Mesenchymal stem cell (in vitro differentiated cells and primary cell): ENCODE measurements at regions not wholly inside any gene's neighbourhood (a gene's known extent, or its start where the extent isn't known, plus 50 kb on each side); places are given as distances from the start of the nearest gene placed in this dataset.
"Not testable (repeated sequence)": the region's sequence is repeated elsewhere in the genome, so short reads cannot be mapped to it uniquely, and the experiment has no call there.

Experiments used
- DNase-seq: peaks from one replicate; pipeline ENCODE4 v3.0.0-alpha.2; 2013
- H2AFZ ChIP-seq: one replicate; pipeline ENCODE4 v1.6.1; 2013; ENCODE audit warnings: low read depth, mild to moderate bottlenecking, control low read depth, inconsistent platforms, low read length, moderate library complexity
- H2AK5ac ChIP-seq: 2 replicates; pipeline ENCODE4 v1.6.1; 2013; ENCODE audit warnings: low read length, moderate library complexity, mild to moderate bottlenecking, inconsistent platforms; ENCODE audit not compliant: severe bottlenecking
- H2BK120ac ChIP-seq: one replicate; pipeline ENCODE4 v1.6.1; 2013; ENCODE audit warnings: low read depth, mild to moderate bottlenecking, inconsistent platforms, low read length, moderate library complexity
- H2BK12ac ChIP-seq, 2 experiments: one replicate each; pipeline ENCODE4 v1.6.1; 2013; ENCODE audit warnings: inconsistent platforms in 2 of 2, low read length in 2 of 2, mild to moderate bottlenecking in 2 of 2, moderate library complexity in 2 of 2, control low read depth in 1 of 2
- H2BK15ac ChIP-seq: one replicate; pipeline ENCODE4 v1.6.1; 2013; ENCODE audit warnings: mild to moderate bottlenecking, low read depth, inconsistent platforms; ENCODE audit not compliant: poor library complexity, severe bottlenecking
- H2BK5ac ChIP-seq: 2 replicates; pipeline ENCODE4 v1.6.1; 2013; ENCODE audit warnings: low read depth, mild to moderate bottlenecking, low read length, control low read depth, inconsistent platforms; ENCODE audit not compliant: poor library complexity, severe bottlenecking
- H3K14ac ChIP-seq, 2 experiments: one replicate each; pipeline ENCODE4 v1.6.1; 2013; ENCODE audit warnings: inconsistent platforms in 2 of 2, low read length in 2 of 2, control low read depth in 1 of 2, mild to moderate bottlenecking in 1 of 2, moderate library complexity in 1 of 2
- H3K18ac ChIP-seq, 2 experiments: one replicate each; pipeline ENCODE4 v1.6.1; 2013; ENCODE audit warnings: inconsistent platforms in 2 of 2, low read length in 2 of 2, control low read depth in 1 of 2, low read depth in 1 of 2, mild to moderate bottlenecking in 1 of 2
- H3K23ac ChIP-seq, 2 experiments: one replicate each; pipeline ENCODE4 v1.6.1; 2013; ENCODE audit warnings: inconsistent platforms in 2 of 2, low read length in 2 of 2, mild to moderate bottlenecking in 2 of 2, moderate library complexity in 2 of 2, control low read depth in 1 of 2
- H3K27ac ChIP-seq: 2 replicates; pipeline ENCODE4 v1.5.1; 2013; ENCODE audit warnings: mild to moderate bottlenecking, moderate library complexity, low read length, control low read depth, inconsistent platforms; ENCODE audit not compliant: poor library complexity, severe bottlenecking
- H3K27me3 ChIP-seq, 2 experiments: 2 replicates each; pipeline versions ENCODE4 v1.6.1 to v1.7.0; 2013; ENCODE audit warnings: low read length in 2 of 2, mild to moderate bottlenecking in 2 of 2, moderate library complexity in 2 of 2, control low read depth in 1 of 2, inconsistent platforms in 1 of 2; ENCODE audit not compliant: control insufficient read depth in 1 of 2, insufficient read depth in 1 of 2
- H3K36me3 ChIP-seq, 2 experiments: 2 replicates each; pipeline versions ENCODE4 v1.6.1 to v1.7.0; 2013; ENCODE audit warnings: low read length in 2 of 2, control low read depth in 1 of 2, inconsistent platforms in 1 of 2, low read depth in 1 of 2, mild to moderate bottlenecking in 1 of 2; ENCODE audit not compliant: insufficient read depth in 2 of 2, control insufficient read depth in 1 of 2
- H3K4ac ChIP-seq, 2 experiments: one replicate each; pipeline ENCODE4 v1.6.1; 2013; ENCODE audit warnings: inconsistent platforms in 2 of 2, low read length in 2 of 2, mild to moderate bottlenecking in 2 of 2, moderate library complexity in 2 of 2, control low read depth in 1 of 2, low read depth in 1 of 2
- H3K4me1 ChIP-seq: 2 replicates; pipeline ENCODE4 v1.6.1; 2013; ENCODE audit warnings: low read depth, low read length, control low read depth; ENCODE audit not compliant: control insufficient read depth, insufficient read depth
- H3K4me2 ChIP-seq: 2 replicates; pipeline ENCODE4 v1.6.1; 2013; ENCODE audit warnings: low read length, mild to moderate bottlenecking, inconsistent platforms; ENCODE audit not compliant: poor library complexity, severe bottlenecking
- H3K4me3 ChIP-seq, 2 experiments: 2 replicates each; pipeline versions ENCODE4 v1.5.1 to v1.7.0; 2013; ENCODE audit warnings: low read length in 2 of 2, mild to moderate bottlenecking in 2 of 2, control low read depth in 1 of 2, low read depth in 1 of 2; ENCODE audit not compliant: insufficient read depth in 1 of 2
- H3K79me1 ChIP-seq: replicated peaks from 2 replicates; pipeline ENCODE4 v1.6.1; 2013; ENCODE audit warnings: mild to moderate bottlenecking, control low read depth, low read length, inconsistent platforms; ENCODE audit not compliant: poor library complexity, severe bottlenecking
- H3K9ac ChIP-seq: 2 replicates; pipeline ENCODE4 v1.7.0; 2013; ENCODE audit warnings: mild to moderate bottlenecking, low read length, moderate library complexity
- H3K9me3 ChIP-seq: 2 replicates; pipeline ENCODE4 v1.7.0; 2013; ENCODE audit warnings: mild to moderate bottlenecking, low read length; ENCODE audit not compliant: control insufficient read depth
- H4K8ac ChIP-seq: one replicate; pipeline ENCODE4 v1.6.1; 2013; ENCODE audit warnings: inconsistent platforms, mild to moderate bottlenecking, low read length, moderate library complexity
- H4K91ac ChIP-seq: one replicate; pipeline ENCODE4 v1.6.1; 2013; ENCODE audit warnings: mild to moderate bottlenecking, low read length, inconsistent platforms
- WGBS: methylation state at CpG from one replicate; pipeline ENCODE4 v1.1.7; 2013; ENCODE audit warnings: mixed read lengths; 5-methylcytosine and 5-hydroxymethylcytosine counted together

GRCh38 chr3:10736444-10736843, 79.6 kb upstream of the SLC6A11 start:
- not testable (repeated sequence) for H3K4ac ChIP-seq, H2BK15ac ChIP-seq, H3K18ac ChIP-seq, H2BK5ac ChIP-seq, H4K91ac ChIP-seq, H3K14ac ChIP-seq, H3K23ac ChIP-seq, H3K79me1 ChIP-seq, H2BK12ac ChIP-seq, H3K36me3 ChIP-seq, H3K4me3 ChIP-seq, H2AK5ac ChIP-seq, H3K4me1 ChIP-seq, H2AFZ ChIP-seq, H3K27ac ChIP-seq, H4K8ac ChIP-seq, H2BK120ac ChIP-seq, H3K9ac ChIP-seq, DNase-seq, H3K4me2 ChIP-seq
- Histone ChIP-seq H3K9me3 (peaks cover 35% of the 10 kb centered on the region), H3K27me3 (peaks cover 20 to 49% of the 10 kb centered on the region in 2 experiments)
- WGBS = 100% methylated on average over 1 of the region's 3 CpGs

- Histone ChIP-seq H3K18ac (no peak overlapping the region), H3K27ac (no peak overlapping the region), H3K9me3 (peaks cover 22% of the 10 kb centered on the region), H2BK5ac (no peak overlapping the region), H2AK5ac (no peak overlapping the region), H2BK12ac (no peak overlapping the region), H3K4me3 (no peak overlapping the region), H2BK120ac (no peak overlapping the region), H3K4me2 (no peak overlapping the region), H3K9ac (no peak overlapping the region), H3K27me3 (peaks cover 27 to 58% of the 10 kb centered on the region in 2 experiments), H3K14ac (no peak overlapping the region), H3K79me1 (no peaks in the 10 kb centered on the region), H3K36me3 (no peaks in the 10 kb centered on the region), H2BK15ac (no peak overlapping the region), H3K4ac (no peak overlapping the region), H2AFZ (no peak overlapping the region), H3K23ac (no peak overlapping the region), H3K4me1 (peaks cover 3% of the 10 kb centered on the region), H4K8ac (no peak overlapping the region), H4K91ac (no peak overlapping the region)
- DNase-seq = no peak
- WGBS = 81% methylated on average over 6 of the region's 7 CpGs
These were observed 78.2 kb upstream of the SLC6A11 start for GRCh38 chr3:10737785-10738184.

GRCh38 chr3:10738688-10739372, 77.2 kb upstream of the SLC6A11 start:
- peaks cover 11% of the 10 kb centered on the region for H3K9me3 ChIP-seq
- H3K9ac ChIP-seq = no peak overlapping the region
- H3K18ac ChIP-seq = no peak overlapping the region
- no peak overlapping the region for H2BK5ac ChIP-seq
- H3K14ac ChIP-seq = no peak overlapping the region
- peaks cover 3% of the 10 kb centered on the region for H3K4me1 ChIP-seq
- H2AFZ ChIP-seq = peak overlapping the region; percentile 75
- no peak overlapping the region for H2AK5ac ChIP-seq
- H3K27me3 ChIP-seq = peaks cover 27 to 58% of the 10 kb centered on the region in 2 experiments
- H3K4me2 ChIP-seq = peak overlapping the region; percentile 85
- H3K36me3 ChIP-seq = no peaks in the 10 kb centered on the region
- no peak overlapping the region for H2BK15ac ChIP-seq
- no peak overlapping the region for H2BK12ac ChIP-seq
- no peak overlapping the region for H3K27ac ChIP-seq
- H3K23ac ChIP-seq = no peak overlapping the region
- 8% methylated on average over 29 of the region's 30 CpGs for WGBS
- H2BK120ac ChIP-seq = no peak overlapping the region
- H4K91ac ChIP-seq = no peak overlapping the region
- no peak overlapping the region for H3K4ac ChIP-seq
- DNase-seq = peak; percentile 70
- peak overlapping the region; percentile 43 to 70 for H3K4me3 ChIP-seq
- H4K8ac ChIP-seq = peak overlapping the region; percentile 30
- H3K79me1 ChIP-seq = no peaks in the 10 kb centered on the region

- H3K4ac ChIP-seq = no peak overlapping the region
- H2AK5ac ChIP-seq = no peak overlapping the region
- H3K23ac ChIP-seq = no peak overlapping the region
- peaks cover 3% of the 10 kb centered on the region for H3K4me1 ChIP-seq
- no peak overlapping the region for H3K4me2 ChIP-seq
- H2BK5ac ChIP-seq = no peak overlapping the region
- H3K36me3 ChIP-seq = no peaks in the 10 kb centered on the region
- no peak overlapping the region for H2AFZ ChIP-seq
- H3K4me3 ChIP-seq = no peak overlapping the region
- H2BK12ac ChIP-seq = no peak overlapping the region
- H3K27ac ChIP-seq = no peak overlapping the region
- H3K79me1 ChIP-seq = no peaks in the 10 kb centered on the region
- peaks cover 27 to 66% of the 10 kb centered on the region in 2 experiments for H3K27me3 ChIP-seq
- DNase-seq = no peak
- H3K9ac ChIP-seq = no peak overlapping the region
- H3K9me3 ChIP-seq = peaks cover under 1% of the 10 kb centered on the region
- no peak overlapping the region for H4K91ac ChIP-seq
- H2BK15ac ChIP-seq = no peak overlapping the region
- H3K18ac ChIP-seq = no peak overlapping the region
- no peak overlapping the region for H3K14ac ChIP-seq
- whole genome bisulfite sequencing = 41% methylated on average over 4 of the region's 4 CpGs
- no peak overlapping the region for H2BK120ac ChIP-seq
- no peak overlapping the region for H4K8ac ChIP-seq
These were observed 75.1 kb upstream of the SLC6A11 start for GRCh38 chr3:10740954-10741353.
